Sigmoid colon (tissue), 6 donors: ENCODE measurements at regions not wholly inside any gene's neighbourhood (a gene's known extent, or its start where the extent isn't known, plus 50 kb on each side); places are given as distances from the start of the nearest gene placed in this dataset.

Experiments
- DNase-seq: peaks from one replicate; pipeline ENCODE4 v3.0.0-alpha.2; 2019
- H3K27ac ChIP-seq, 4 donors: fragments of 200-600 bp; sonication (generic); one replicate each; pipeline ENCODE4 v1.5.1; 2016 to 2019; ENCODE audit warnings: mild to moderate bottlenecking in 1 of 4
- H3K27me3 ChIP-seq, 3 donors: fragments of 200-600 bp; sonication (generic); one replicate each; pipeline ENCODE4 v1.5.1; 2019; ENCODE audit warnings: mild to moderate bottlenecking in 1 of 3
- H3K36me3 ChIP-seq, 4 donors: fragments of 200-600 bp; sonication (generic); one replicate each; pipeline ENCODE4 v1.5.1; 2016 to 2019
- H3K4me1 ChIP-seq, 4 donors: fragments of 200-600 bp; sonication (generic); one replicate each; pipeline ENCODE4 v1.5.1; 2017 to 2019
- H3K4me3 ChIP-seq, 4 donors: fragments of 200-600 bp; sonication (generic); one replicate each; pipeline ENCODE4 v1.5.1; 2017 to 2019; ENCODE audit warnings: mild to moderate bottlenecking in 2 of 4, moderate library complexity in 1 of 4
- H3K9me3 ChIP-seq, 4 donors: fragments of 200-600 bp in 3 of 4; sonication (generic) in 3 of 4; one replicate each; pipeline versions ENCODE4 v1.5.1 to v1.6.1; 2013 to 2019
- EP300 ChIP-seq, 4 donors: sonication (generic); formaldehyde crosslinking; IDR thresholded peaks; one replicate each; pipeline ENCODE4 v1.6.1; 2017; ENCODE audit warnings: antibody characterized with exemption in 4 of 4
- POLR2A ChIP-seq, 2 donors: fragments of 450-650 bp; IDR thresholded peaks; one replicate each; pipeline ENCODE4 v1.6.1; 2016; ENCODE audit warnings: antibody characterized with exemption in 2 of 2, mild to moderate bottlenecking in 2 of 2, moderate library complexity in 2 of 2
- POLR2AphosphoS5 ChIP-seq, 4 donors: sonication (generic); formaldehyde crosslinking; IDR thresholded peaks; one replicate each; pipeline ENCODE4 v1.6.1; 2017; ENCODE audit warnings: antibody characterized with exemption in 4 of 4
- WGBS, 2 donors: extraction: QIAGEN DNeasy Blood & Tissue Kit; methylation state at CpG; one replicate each; pipeline ENCODE4 v1.1.7; 2013; 5-methylcytosine and 5-hydroxymethylcytosine counted together
- intact Hi-C: fragments of 100-400 bp; cut with DNase I; formaldehyde crosslinking; loops from one replicate; pipeline ENCODE4 v1.15.1; 2023
- TF ChIP-seq, protein P1 (sequence below), 4 experiments: fragments of 450-650 bp in 3 of 4; fragments of 200-600 bp in 1 of 4; IDR thresholded peaks; one replicate each; pipeline ENCODE4 v1.5.1; 2016 to 2019; ENCODE audit warnings: antibody characterized with exemption in 4 of 4, mild to moderate bottlenecking in 3 of 4, moderate library complexity in 2 of 4
- donor health status: healthy with polysubstance abuse.
- donor health status: healthy.

DNA sequence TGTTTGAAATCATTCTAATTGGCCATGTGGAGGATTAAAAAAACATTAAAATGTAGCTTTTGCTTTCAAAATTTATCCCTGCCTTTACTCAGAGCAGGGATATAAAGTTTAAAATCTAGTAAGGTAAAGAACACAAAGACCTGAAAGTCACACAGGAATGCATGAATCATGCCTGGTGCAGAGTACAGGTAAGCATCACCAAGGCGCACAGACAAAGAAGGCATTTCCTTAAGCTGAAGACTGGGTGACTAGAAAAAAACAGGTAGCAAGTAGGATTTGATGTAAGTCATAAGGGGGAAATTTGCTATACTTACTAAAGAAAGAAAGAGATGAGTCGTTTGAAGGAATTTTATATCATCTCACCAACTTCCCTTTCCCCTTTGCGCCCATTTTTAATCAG, 405.6 kb downstream of the GXYLT1 start:
- H3K9me3 ChIP-seq = no peaks in the 10 kb centered on the region
- no peaks in the 10 kb centered on the region for H3K27me3 ChIP-seq
- intact Hi-C loops = no loop called here
- H3K4me1 ChIP-seq = no peaks in the 10 kb centered on the region
- DNase-seq = no peak
- 90 to 94% methylated on average over 3 of the region's 3 CpGs for WGBS, 2 donors
- H3K36me3 ChIP-seq = no peaks in the 10 kb centered on the region
- no peak overlapping the region for H3K27ac ChIP-seq
- TF ChIP-seq POLR2A (IDR thresholded peaks at IDR 0.05) (no peak), POLR2AphosphoS5 (IDR thresholded peaks at IDR 0.05) (no peak), EP300 (IDR thresholded peaks at IDR 0.05) (no peak)
- TF ChIP-seq, protein P1, sequence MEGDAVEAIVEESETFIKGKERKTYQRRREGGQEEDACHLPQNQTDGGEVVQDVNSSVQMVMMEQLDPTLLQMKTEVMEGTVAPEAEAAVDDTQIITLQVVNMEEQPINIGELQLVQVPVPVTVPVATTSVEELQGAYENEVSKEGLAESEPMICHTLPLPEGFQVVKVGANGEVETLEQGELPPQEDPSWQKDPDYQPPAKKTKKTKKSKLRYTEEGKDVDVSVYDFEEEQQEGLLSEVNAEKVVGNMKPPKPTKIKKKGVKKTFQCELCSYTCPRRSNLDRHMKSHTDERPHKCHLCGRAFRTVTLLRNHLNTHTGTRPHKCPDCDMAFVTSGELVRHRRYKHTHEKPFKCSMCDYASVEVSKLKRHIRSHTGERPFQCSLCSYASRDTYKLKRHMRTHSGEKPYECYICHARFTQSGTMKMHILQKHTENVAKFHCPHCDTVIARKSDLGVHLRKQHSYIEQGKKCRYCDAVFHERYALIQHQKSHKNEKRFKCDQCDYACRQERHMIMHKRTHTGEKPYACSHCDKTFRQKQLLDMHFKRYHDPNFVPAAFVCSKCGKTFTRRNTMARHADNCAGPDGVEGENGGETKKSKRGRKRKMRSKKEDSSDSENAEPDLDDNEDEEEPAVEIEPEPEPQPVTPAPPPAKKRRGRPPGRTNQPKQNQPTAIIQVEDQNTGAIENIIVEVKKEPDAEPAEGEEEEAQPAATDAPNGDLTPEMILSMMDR (IDR thresholded peaks at IDR 0.05) = no peak
- H3K4me3 ChIP-seq = no peak overlapping the region

DNA sequence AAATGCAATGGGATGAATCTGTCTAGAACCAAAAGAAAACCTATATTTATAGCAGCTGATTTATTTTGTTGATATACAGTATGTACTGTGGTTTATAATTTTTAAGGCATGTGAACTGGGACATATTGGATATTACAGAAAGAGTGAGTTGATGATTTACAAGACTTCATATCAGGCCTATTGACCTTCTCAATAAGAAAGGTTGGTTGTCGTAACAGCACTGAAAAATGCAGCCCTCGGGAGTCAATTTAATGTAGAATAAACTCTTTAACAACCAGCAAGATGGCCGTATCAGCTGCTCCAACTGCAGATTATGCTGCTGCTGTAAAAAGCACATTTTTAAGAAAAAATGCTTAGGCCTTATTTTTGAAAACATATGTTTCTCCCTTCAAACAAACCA, 407.3 kb downstream of the GXYLT1 start:
- Histone ChIP-seq H3K27ac (no peak overlapping the region), H3K27me3 (no peaks in the 10 kb centered on the region), H3K36me3 (no peaks in the 10 kb centered on the region), H3K4me3 (no peak overlapping the region), H3K9me3 (no peaks in the 10 kb centered on the region), H3K4me1 (no peaks in the 10 kb centered on the region)
- intact Hi-C loops = no loop called here
- DNase-seq = no peak
- WGBS, 2 donors = 58 to 73% methylated on average over 3 of the region's 3 CpGs
- TF ChIP-seq POLR2AphosphoS5 (IDR thresholded peaks at IDR 0.05) (no peak), EP300 (IDR thresholded peaks at IDR 0.05) (no peak), POLR2A (IDR thresholded peaks at IDR 0.05) (no peak)
- TF ChIP-seq, protein P1 (IDR thresholded peaks at IDR 0.05) = no peak

DNA sequence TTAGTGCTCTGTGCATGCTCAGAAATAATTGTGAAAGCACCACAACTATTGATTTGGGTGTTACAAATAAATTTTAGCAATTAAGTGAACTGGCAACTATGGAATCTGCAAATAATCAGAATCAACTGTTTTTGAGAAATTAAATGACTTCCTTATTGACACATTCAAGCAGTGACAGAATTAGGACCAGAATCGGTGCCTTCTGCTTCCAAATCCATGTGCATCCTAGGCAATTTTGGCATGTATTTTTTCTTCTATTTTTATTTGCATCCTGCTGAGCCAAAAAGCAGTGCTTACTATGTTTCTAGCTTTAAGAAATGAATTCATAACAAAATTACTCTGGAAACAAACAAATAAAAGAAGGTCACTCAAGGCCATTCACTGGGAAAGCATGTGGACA, 408.2 kb downstream of the GXYLT1 start:
- no peaks in the 10 kb centered on the region for H3K4me1 ChIP-seq
- intact Hi-C loops = no loop called here
- no peak overlapping the region for H3K4me3 ChIP-seq
- no peaks in the 10 kb centered on the region for H3K27me3 ChIP-seq
- no peaks in the 10 kb centered on the region for H3K9me3 ChIP-seq
- no peaks in the 10 kb centered on the region for H3K36me3 ChIP-seq
- 88 to 92% methylated on average over 1 of the region's 1 CpG for WGBS, 2 donors
- DNase-seq = no peak
- no peak overlapping the region for H3K27ac ChIP-seq
- TF ChIP-seq, protein P1 (IDR thresholded peaks at IDR 0.05) = no peak
- TF ChIP-seq EP300 (IDR thresholded peaks at IDR 0.05) = no peak
- TF ChIP-seq POLR2A (IDR thresholded peaks at IDR 0.05) = no peak
- TF ChIP-seq POLR2AphosphoS5 (IDR thresholded peaks at IDR 0.05) = no peak

DNA sequence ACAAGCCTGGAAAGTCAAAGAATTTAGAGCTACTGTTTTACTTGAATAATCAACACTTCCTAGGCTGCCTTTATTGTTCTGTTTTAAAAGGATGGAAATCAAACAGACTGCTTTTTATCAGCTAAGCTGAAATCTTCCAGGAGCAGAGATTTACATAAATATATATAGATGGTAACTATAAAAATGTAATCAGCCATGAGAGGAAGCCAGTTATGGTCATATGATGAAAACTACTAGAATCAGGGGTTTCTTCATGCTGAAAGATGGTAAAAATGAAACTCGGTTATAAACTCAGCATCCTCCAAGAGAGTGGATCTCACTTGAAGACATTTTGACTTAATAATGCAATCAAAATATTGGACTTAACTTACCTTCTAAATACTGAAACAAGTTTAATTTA, 413.0 kb downstream of the GXYLT1 start:
- intact Hi-C loops = no loop called here
- Histone ChIP-seq H3K9me3 (no peaks in the 10 kb centered on the region), H3K4me3 (no peak overlapping the region), H3K27ac (no peak overlapping the region), H3K27me3 (no peaks in the 10 kb centered on the region), H3K36me3 (no peaks in the 10 kb centered on the region), H3K4me1 (no peaks in the 10 kb centered on the region)
- TF ChIP-seq POLR2A (IDR thresholded peaks at IDR 0.05) = no peak
- TF ChIP-seq EP300 (IDR thresholded peaks at IDR 0.05) = no peak
- no peak for DNase-seq
- 66 to 75% methylated on average over 1 of the region's 1 CpG for WGBS, 2 donors

DNA sequence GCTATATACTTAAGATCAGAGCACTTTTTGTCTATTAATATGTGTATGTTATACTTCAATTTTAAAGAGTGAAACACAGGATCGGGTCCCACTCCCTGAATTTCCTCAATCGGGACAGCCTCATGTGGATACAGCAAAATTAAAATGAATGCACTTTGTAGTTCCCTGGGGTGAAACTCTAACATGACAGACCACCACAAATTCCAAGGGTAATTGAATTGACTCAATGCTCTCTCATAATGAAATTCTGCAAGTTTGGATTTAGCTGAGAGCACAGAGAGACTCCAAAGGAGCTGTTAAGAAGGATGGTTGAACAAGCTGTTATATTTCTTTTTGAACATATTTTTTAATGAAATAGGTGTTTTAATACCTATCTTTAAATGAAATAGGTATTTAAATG, 413.6 kb downstream of the GXYLT1 start:
- H3K27me3 ChIP-seq = no peaks in the 10 kb centered on the region
- intact Hi-C loops = no loop called here
- H3K27ac ChIP-seq = no peak overlapping the region
- no peaks in the 10 kb centered on the region for H3K4me1 ChIP-seq
- DNase-seq = no peak
- H3K4me3 ChIP-seq = no peak overlapping the region
- 85 to 88% methylated on average over 2 of the region's 2 CpGs for WGBS, 2 donors
- no peaks in the 10 kb centered on the region for H3K36me3 ChIP-seq
- H3K9me3 ChIP-seq = no peaks in the 10 kb centered on the region
- TF ChIP-seq EP300 (IDR thresholded peaks at IDR 0.05) (no peak), POLR2AphosphoS5 (IDR thresholded peaks at IDR 0.05) (no peak), POLR2A (IDR thresholded peaks at IDR 0.05) (no peak)
- TF ChIP-seq, protein P1 (IDR thresholded peaks at IDR 0.05) = no peak
